GM06990 (cell line): ENCODE measurements at regions not wholly inside any gene's neighbourhood (a gene's known extent, or its start where the extent isn't known, plus 50 kb on each side); places are given as distances from the start of the nearest gene placed in this dataset.

Experiments used
- DNase-seq: peaks from one replicate; pipeline ENCODE4 v3.0.0-alpha.2; 2011; ENCODE audit not compliant: insufficient read length; ENCODE audit errors: extremely low read depth
- H3K27me3 ChIP-seq: replicated peaks from 2 replicates; pipeline ENCODE4 v1.6.0; 2011; ENCODE audit warnings: low read length; ENCODE audit not compliant: control insufficient read depth, insufficient read depth
- H3K36me3 ChIP-seq: 2 replicates; pipeline ENCODE4 v1.5.1; 2011; ENCODE audit warnings: low read length; ENCODE audit not compliant: control insufficient read depth, insufficient read depth
- H3K4me3 ChIP-seq: replicated peaks from 2 replicates; pipeline ENCODE4 v1.5.1; 2011; ENCODE audit warnings: low read depth, mild to moderate bottlenecking, control low read depth, low read length
- TF ChIP-seq, protein P1 (sequence below): IDR thresholded peaks from 2 replicates; pipeline ENCODE4 v1.5.1; 2011; ENCODE audit warnings: low read length, control low read depth, mild to moderate bottlenecking, inconsistent platforms; ENCODE audit not compliant: insufficient read depth, poor library complexity, severe bottlenecking

DNA sequence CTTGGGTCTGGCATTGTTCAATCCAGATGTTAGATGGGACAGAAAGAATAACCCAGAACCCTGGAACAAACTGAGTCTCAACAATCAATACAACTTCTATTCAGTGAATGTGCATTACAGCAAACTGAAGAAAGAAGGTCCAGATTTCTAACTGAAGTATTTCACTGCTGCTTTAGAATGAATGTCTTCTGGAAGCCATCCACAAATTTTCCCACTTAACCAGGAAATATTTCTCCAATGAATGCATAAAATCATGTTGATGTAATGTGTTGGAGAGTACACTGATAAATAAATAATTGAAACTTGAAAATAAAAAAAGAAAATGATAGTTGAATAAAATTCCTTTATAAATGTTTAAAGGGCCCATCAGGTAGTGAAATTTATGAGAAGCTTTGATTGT, 658.6 kb downstream of the ZBBX start:
- Histone ChIP-seq H3K36me3 (no peaks in the 10 kb centered on the region), H3K27me3 (no peaks in the 10 kb centered on the region), H3K4me3 (no peak overlapping the region)
- DNase-seq = no peak
- TF ChIP-seq, protein P1, sequence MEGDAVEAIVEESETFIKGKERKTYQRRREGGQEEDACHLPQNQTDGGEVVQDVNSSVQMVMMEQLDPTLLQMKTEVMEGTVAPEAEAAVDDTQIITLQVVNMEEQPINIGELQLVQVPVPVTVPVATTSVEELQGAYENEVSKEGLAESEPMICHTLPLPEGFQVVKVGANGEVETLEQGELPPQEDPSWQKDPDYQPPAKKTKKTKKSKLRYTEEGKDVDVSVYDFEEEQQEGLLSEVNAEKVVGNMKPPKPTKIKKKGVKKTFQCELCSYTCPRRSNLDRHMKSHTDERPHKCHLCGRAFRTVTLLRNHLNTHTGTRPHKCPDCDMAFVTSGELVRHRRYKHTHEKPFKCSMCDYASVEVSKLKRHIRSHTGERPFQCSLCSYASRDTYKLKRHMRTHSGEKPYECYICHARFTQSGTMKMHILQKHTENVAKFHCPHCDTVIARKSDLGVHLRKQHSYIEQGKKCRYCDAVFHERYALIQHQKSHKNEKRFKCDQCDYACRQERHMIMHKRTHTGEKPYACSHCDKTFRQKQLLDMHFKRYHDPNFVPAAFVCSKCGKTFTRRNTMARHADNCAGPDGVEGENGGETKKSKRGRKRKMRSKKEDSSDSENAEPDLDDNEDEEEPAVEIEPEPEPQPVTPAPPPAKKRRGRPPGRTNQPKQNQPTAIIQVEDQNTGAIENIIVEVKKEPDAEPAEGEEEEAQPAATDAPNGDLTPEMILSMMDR = no peak

DNA sequence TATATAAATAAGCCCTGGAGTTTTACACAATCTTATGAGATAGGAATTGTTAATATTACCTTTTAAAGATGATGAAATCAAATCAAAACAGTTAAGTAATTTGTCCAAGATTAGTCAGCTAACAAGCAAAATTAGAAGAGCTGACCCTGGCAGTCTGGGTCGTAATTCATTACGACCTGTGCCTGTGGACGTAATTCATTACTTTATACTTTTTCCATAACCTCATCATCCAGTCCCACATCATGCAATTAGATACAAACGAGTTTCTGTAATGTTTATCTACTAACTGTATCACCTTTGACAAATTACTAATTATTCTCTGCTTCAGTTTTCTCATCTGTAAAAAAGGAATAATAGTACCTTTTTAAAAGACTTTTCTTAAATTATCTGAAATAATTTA, 665.9 kb downstream of the ZBBX start:
- TF ChIP-seq, protein P1 = no peak
- DNase-seq = no peak
- no peaks in the 10 kb centered on the region for H3K27me3 ChIP-seq
- no peak overlapping the region for H3K4me3 ChIP-seq
- no peaks in the 10 kb centered on the region for H3K36me3 ChIP-seq

- H3K36me3 ChIP-seq = no peaks in the 10 kb centered on the region
- no peak for DNase-seq
- H3K4me3 ChIP-seq = no peak overlapping the region
- TF ChIP-seq, protein P1 = no peak
- no peaks in the 10 kb centered on the region for H3K27me3 ChIP-seq
These were observed 666.3 kb downstream of the ZBBX start for GRCh38 chr3:166713787-166714186.

DNA sequence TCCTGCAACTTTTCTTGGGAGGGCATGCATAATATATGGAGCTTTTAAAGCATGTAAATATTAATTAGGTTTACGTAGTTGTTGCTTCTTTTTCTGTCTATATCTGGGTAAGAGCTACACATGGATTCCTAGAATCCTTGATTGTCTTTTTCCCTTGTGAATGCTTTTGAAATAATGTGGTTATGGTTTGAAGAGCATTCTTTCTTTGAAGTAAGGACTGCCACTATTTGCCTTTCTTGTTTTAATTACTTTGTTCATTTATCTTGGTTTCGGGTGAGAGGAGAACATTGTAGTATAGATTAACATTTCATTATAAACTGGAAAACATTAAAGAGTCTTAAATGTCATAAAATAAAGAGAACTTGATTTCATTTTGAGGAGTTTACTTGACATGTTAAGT, 674.0 kb downstream of the ZBBX start:
- DNase-seq = no peak
- Histone ChIP-seq H3K36me3 (no peaks in the 10 kb centered on the region), H3K4me3 (no peak overlapping the region), H3K27me3 (no peaks in the 10 kb centered on the region)
- TF ChIP-seq, protein P1 = no peak

DNA sequence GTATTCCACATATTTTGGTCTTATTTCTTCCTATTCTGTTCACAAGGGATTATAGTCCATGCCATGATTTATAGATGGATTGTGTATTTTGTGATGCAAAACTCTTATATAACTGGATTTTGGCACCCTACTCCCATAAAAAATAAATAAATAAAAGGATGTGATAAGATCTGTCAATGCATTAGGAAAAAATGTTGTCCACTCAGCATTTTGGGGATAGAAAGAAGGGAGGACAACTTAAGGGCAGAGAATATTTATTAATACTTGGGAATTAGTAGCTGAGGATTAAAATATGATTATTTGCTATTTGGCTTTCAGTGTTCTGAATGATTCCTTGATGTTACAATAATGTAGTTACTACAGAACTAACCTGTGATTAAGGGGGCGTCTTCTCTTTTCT, 682.6 kb downstream of the ZBBX start:
- H3K36me3 ChIP-seq = no peaks in the 10 kb centered on the region
- DNase-seq = no peak
- TF ChIP-seq, protein P1 = no peak
- H3K27me3 ChIP-seq = no peaks in the 10 kb centered on the region
- H3K4me3 ChIP-seq = no peak overlapping the region

GRCh38 chr3:166696103-166696502, 684.0 kb downstream of the ZBBX start:
- DNase-seq = no peak
- Histone ChIP-seq H3K4me3 (no peak overlapping the region), H3K27me3 (no peaks in the 10 kb centered on the region), H3K36me3 (no peaks in the 10 kb centered on the region)
- TF ChIP-seq, protein P1 = no peak
